HG02588 (cell line): ENCODE measurements at regions not wholly inside any gene's neighbourhood (a gene's known extent, or its start where the extent isn't known, plus 50 kb on each side); places are given as distances from the start of the nearest gene placed in this dataset.
A peak's percentile ranks its signal among the peaks of the same experiment; 100 is the strongest.

Experiments used
- ATAC-seq: cut with Tn5 transposase; IDR thresholded peaks from one replicate; pipeline ENCODE4 v1.9.1; 2021; ENCODE audit warnings: mild to moderate bottlenecking, moderate library complexity; ENCODE audit not compliant: unreplicated experiment

DNA sequence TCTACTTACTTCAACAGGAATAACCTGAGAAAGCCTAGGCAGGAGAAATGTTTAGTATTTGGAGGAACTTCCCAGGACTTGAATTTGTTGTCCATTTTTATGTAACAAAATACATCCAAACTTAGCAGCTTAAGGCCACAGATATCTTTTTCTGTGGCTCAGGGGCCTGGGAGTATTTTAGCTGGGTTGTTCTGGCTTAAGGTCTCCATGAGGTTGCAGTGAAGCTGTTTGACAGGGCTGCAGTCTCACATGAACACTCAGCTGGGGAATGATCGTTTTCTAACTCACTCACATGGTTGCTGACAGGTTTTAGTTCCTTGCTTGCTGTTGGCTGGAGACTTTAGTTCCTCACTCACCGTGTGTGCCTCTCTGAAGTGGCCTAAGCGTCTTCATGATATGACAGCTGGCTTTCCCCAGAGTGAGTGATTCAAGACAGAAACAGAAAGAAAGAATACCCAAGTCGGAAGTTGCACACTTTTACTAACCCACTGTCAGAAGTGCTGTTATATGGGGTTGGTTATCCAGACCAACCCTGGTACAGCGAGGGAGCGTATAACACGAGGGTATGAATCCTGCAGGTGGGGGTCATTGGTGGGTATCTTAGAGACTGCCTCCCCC, 229.7 kb upstream of the TBL1XR1 start:
- peak; percentile 100 for ATAC-seq

- peak; percentile 1 for ATAC-seq
Measured at GRCh38 chr3:177427540-177427939, 230.3 kb upstream of the TBL1XR1 start.

GRCh38 chr3:177429079-177429478, 231.8 kb upstream of the TBL1XR1 start:
- no peak for ATAC-seq

GRCh38 chr3:177429771-177430170, 232.5 kb upstream of the TBL1XR1 start:
- ATAC-seq, result no peak

DNA sequence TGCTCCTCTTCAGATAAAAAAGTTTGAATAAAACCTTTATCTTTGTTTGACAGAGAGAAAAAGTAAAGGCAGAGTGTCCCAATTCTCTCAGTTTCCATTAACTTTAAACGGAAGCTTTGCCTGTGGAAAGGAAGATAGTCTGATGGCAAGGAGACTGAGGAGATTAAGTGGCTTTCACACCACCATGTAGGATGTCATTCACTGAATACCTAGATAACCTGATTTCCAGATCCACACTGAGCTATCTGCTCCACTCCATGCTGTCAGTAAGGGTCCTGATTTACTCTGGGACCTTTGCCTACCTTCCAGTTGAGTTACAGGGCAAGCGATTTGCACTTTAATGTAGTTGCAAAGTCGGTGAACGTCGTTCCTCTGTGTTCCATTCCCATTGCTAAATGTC, 233.4 kb upstream of the TBL1XR1 start:
- ATAC-seq, result no peak

GRCh38 chr3:177431525-177432176, 234.4 kb upstream of the TBL1XR1 start:
- no peak for ATAC-seq

DNA sequence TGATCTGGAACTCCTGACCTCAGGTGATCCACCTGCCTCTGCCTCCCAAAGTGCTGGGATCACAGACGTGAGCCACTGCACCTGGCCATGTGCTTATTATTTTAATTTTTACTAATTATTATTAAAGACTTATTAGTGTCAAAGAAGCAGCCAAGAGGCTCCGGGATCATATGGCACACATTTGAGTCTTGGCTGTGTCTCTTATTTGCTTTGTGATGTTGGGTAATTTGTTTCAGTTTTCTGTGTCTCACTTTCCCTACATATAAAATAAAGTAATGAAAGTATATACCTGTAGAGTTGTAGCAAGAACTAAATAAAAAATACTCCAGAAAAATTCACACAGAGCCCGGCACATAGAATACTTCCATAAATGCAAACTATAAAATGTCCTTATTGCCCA, 238.0 kb upstream of the TBL1XR1 start:
- no peak for ATAC-seq

GRCh38 chr3:177437513-177438337, 240.4 kb upstream of the TBL1XR1 start:
- ATAC-seq, result no peak

- no peak for ATAC-seq
Measured at GRCh38 chr3:177438596-177439220, 241.4 kb upstream of the TBL1XR1 start.

- ATAC-seq, result no peak
Measured at GRCh38 chr3:177439694-177440269, 242.5 kb upstream of the TBL1XR1 start.

DNA sequence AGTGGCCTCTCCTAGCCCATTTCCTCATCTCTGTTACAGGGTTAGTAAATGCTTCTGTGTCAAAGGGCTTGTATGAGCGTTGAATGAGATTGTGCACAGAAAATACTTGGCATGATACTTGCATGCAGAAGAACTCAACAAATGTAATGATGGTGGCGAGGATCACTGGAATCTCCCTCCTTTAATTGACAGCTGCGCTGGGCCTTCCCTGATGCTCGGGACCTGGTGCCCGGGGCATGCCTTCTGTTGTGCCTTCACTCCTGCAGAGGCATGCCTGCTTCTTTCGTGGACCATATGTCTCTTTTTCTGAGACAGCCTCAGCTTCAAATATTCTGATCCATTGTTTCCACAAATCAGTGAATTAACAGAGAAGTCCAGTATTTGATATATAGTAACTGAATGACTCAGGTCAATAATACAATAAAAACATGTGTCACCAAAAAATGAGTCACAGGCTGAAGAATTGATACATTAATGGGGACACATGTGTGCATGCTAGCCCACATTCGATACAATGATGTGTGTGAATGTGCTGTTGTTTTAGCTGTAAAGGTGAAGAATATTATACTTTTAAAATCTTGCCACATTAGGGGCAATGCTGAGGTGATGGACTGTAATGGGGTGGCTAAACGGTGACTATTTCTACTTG, 243.3 kb upstream of the TBL1XR1 start:
- ATAC-seq, result no peak

- no peak for ATAC-seq
Measured at GRCh38 chr3:177441276-177441812, 244.1 kb upstream of the TBL1XR1 start.

- ATAC-seq, result peak; percentile 99
Measured at GRCh38 chr3:177441813-177442646, 244.7 kb upstream of the TBL1XR1 start.

GRCh38 chr3:177443469-177443868, 246.2 kb upstream of the TBL1XR1 start:
- no peak for ATAC-seq

DNA sequence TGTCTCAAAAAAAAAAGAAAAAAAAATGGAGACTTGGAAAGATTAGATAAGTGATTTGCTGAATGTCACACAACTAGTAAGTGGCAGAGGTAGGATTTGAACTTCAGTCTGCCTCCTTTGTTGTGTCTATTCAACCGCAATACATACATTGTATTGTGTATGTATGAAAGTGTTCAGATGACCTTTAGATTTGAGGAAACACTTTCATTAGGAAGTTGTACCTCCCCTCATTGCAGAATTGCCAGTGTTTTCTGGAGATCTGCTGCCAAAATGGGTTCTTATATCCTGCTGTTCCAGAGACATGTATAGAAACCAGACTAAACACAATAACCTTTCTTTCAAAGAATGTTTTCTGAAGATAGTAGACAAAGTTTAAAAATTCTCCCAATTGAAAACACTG, 247.4 kb upstream of the TBL1XR1 start:
- ATAC-seq, result no peak

- ATAC-seq, result no peak
Measured at GRCh38 chr3:177445549-177445948, 248.3 kb upstream of the TBL1XR1 start.

GRCh38 chr3:177446165-177446601, 248.9 kb upstream of the TBL1XR1 start:
- no peak for ATAC-seq

DNA sequence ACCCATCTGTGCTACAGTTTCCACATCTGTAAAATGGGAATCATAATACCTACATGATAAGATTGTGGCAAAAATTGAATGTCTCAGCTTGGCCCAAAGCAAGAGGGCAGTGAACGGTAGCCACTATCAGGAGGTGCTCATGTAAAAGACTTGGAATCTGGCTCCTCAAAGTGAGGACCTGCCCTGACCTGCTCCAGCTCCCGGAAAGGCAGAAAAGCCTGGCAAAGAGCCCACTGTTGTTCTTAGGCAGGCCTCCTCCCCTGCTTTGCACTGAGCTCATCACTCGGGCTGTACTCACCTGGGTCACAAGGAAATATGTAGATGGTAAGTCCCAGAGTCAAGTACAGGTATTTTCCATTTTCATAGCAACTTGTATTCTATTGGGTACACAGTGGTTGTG, 250.7 kb upstream of the TBL1XR1 start:
- no peak for ATAC-seq

GRCh38 chr3:177448987-177449359, 251.7 kb upstream of the TBL1XR1 start:
- peak; percentile 3 for ATAC-seq
